ENCODE measurements at regions not wholly inside any gene's neighbourhood (a gene's known extent, or its start where the extent isn't known, plus 50 kb on each side); places are given as distances from the start of the nearest gene placed in this dataset.

DNA sequence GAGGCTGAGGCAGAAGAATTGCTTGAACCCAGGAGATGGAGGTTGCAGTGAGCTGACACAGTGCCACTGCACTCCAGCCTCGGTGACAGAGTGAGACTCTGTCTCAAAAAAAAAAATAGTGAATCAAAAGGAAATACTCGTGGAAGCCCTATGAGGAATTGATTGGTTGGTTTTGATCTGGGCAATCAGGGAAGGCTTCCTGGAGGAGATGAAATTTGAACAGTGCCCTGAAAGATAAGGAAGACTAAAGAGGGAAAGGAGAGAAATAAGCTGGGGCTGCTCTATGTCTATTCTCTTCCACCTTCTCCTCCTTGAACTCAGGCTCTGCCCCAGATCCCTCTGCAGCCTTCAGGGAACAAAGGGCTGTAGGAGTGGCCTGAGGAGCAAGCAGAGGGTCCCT, 54.1 kb downstream of the IRF2BPL start:
- Histone ChIP-seq H3K9ac (ENCODE audit: control insufficient read depth, insufficient read depth, low read length) (no peak overlapping the region), H3K4me2 (ENCODE audit: control insufficient read depth, insufficient read depth) (no peak overlapping the region), H3K79me2 (ENCODE audit: control insufficient read depth, insufficient read depth, low read length) (no peaks in the 10 kb centered on the region), H3K36me3 (ENCODE audit: control insufficient read depth in 2 of 2, insufficient read depth in 2 of 2, low read length in 1 of 2) (no peaks in the 10 kb centered on the region), H4K20me1 (ENCODE audit: control insufficient read depth, insufficient read depth) (no peaks in the 10 kb centered on the region), H3K27ac (ENCODE audit: control insufficient read depth, insufficient read depth) (no peak overlapping the region), H3K9me3 (replicated peaks; ENCODE audit: control insufficient read depth, insufficient read depth, low read length) (no peaks in the 10 kb centered on the region), H2AFZ (ENCODE audit: control insufficient read depth, low read depth, low read length) (no peak overlapping the region), H3K4me1 (ENCODE audit: control insufficient read depth, insufficient read depth, low read length) (peaks cover 19% of the 10 kb centered on the region), H3K27me3 (replicated peaks in 1 of 2; ENCODE audit: control insufficient read depth in 2 of 2, insufficient read depth in 2 of 2, low read length in 1 of 2) (no peaks in the 10 kb centered on the region), H3K4me3 (no peak overlapping the region)
- WGBS (ENCODE audit: insufficient coverage, insufficient replicate concordance, low lambda C conversion rate, missing lambda C conversion rate), result 73% methylated on average over 2 of the region's 2 CpGs
- CTCF ChIA-PET, result interaction anchor here (1.0 to 1.9 kb wide), 6 partner anchors 8 to 78 kb away, joined by 3 to 5 read pairs (median 5); no protein-coding TSS in a partner anchor
- SMC1A ChIA-PET (ENCODE audit: uncharacterized antibody, unreplicated experiment), result interaction anchor here (0.7 to 1.4 kb wide), 6 partner anchors 11 to 120 kb away, joined by 3 to 8 read pairs (median 3); no protein-coding TSS in a partner anchor
- FAIRE-seq, result no peak
- DNase-seq (ENCODE audit: low read depth, low spot score), result no peak
- ATAC-seq, result no peak
- BruUV-seq (replicated peaks), result no TSS peak
- POLR2A ChIA-PET, result interaction anchor here (1.0 to 1.6 kb wide), 5 partner anchors 9 to 66 kb away, joined by 3 to 6 read pairs (median 4); no protein-coding TSS in a partner anchor
- in situ Hi-C loops (cut with MboI) (no loop called here), intact Hi-C loops (cut with micrococcal nuclease; ENCODE audit: unreplicated experiment) (no loop called here)
- RAD21 ChIA-PET (ENCODE audit: unreplicated experiment), result interaction anchor here (0.9 to 2.0 kb wide), 4 partner anchors 9 to 96 kb away, joined by 3 to 5 read pairs (median 3); no protein-coding TSS in a partner anchor
- TF ChIP-seq NR2F1 (conservative IDR thresholded peaks at IDR 0.05), result no peak
- TF ChIP-seq CBFB (IDR thresholded peaks at IDR 0.05; ENCODE audit: low read depth), result no peak
- no peak for TF ChIP-seq BHLHE40 (IDR thresholded peaks at IDR 0.05; ENCODE audit: borderline replicate concordance in 1 of 2, low read depth in 2 of 2, low read length in 1 of 2)
- TF ChIP-seq RUNX3 (IDR thresholded peaks at IDR 0.05; ENCODE audit: low read length), result no peak
- no peak for TF ChIP-seq RELA (IDR thresholded peaks at IDR 0.05; ENCODE audit: borderline replicate concordance, partially characterized antibody)
- TF ChIP-seq TCF12 (IDR thresholded peaks at IDR 0.05; ENCODE audit: low read depth, low read length), result no peak
- TF ChIP-seq SMAD5 (IDR thresholded peaks at IDR 0.05; ENCODE audit: low read depth), result no peak
- TF ChIP-seq SMC3 (IDR thresholded peaks at IDR 0.05; ENCODE audit: borderline replicate concordance, low read length), result no peak
- no peak for TF ChIP-seq SMAD1 (IDR thresholded peaks at IDR 0.05; ENCODE audit: low read depth, partially characterized antibody)
- TF ChIP-seq, protein P1, sequence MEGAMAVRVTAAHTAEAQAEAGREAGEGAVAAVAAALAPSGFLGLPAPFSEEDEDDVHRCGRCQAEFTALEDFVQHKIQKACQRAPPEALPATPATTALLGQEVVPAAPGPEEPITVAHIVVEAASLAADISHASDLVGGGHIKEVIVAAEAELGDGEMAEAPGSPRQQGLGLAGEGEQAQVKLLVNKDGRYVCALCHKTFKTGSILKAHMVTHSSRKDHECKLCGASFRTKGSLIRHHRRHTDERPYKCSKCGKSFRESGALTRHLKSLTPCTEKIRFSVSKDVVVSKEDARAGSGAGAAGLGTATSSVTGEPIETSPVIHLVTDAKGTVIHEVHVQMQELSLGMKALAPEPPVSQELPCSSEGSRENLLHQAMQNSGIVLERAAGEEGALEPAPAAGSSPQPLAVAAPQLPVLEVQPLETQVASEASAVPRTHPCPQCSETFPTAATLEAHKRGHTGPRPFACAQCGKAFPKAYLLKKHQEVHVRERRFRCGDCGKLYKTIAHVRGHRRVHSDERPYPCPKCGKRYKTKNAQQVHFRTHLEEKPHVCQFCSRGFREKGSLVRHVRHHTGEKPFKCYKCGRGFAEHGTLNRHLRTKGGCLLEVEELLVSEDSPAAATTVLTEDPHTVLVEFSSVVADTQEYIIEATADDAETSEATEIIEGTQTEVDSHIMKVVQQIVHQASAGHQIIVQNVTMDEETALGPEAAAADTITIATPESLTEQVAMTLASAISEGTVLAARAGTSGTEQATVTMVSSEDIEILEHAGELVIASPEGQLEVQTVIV (IDR thresholded peaks at IDR 0.05; ENCODE audit: borderline replicate concordance, partially characterized antibody), result no peak
- TF ChIP-seq, protein P2, sequence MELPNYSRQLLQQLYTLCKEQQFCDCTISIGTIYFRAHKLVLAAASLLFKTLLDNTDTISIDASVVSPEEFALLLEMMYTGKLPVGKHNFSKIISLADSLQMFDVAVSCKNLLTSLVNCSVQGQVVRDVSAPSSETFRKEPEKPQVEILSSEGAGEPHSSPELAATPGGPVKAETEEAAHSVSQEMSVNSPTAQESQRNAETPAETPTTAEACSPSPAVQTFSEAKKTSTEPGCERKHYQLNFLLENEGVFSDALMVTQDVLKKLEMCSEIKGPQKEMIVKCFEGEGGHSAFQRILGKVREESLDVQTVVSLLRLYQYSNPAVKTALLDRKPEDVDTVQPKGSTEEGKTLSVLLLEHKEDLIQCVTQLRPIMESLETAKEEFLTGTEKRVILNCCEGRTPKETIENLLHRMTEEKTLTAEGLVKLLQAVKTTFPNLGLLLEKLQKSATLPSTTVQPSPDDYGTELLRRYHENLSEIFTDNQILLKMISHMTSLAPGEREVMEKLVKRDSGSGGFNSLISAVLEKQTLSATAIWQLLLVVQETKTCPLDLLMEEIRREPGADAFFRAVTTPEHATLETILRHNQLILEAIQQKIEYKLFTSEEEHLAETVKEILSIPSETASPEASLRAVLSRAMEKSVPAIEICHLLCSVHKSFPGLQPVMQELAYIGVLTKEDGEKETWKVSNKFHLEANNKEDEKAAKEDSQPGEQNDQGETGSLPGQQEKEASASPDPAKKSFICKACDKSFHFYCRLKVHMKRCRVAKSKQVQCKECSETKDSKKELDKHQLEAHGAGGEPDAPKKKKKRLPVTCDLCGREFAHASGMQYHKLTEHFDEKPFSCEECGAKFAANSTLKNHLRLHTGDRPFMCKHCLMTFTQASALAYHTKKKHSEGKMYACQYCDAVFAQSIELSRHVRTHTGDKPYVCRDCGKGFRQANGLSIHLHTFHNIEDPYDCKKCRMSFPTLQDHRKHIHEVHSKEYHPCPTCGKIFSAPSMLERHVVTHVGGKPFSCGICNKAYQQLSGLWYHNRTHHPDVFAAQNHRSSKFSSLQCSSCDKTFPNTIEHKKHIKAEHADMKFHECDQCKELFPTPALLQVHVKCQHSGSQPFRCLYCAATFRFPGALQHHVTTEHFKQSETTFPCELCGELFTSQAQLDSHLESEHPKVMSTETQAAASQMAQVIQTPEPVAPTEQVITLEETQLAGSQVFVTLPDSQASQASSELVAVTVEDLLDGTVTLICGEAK (IDR thresholded peaks at IDR 0.05; ENCODE audit: borderline replicate concordance), result no peak
- TF ChIP-seq TCF3 (IDR thresholded peaks at IDR 0.05; ENCODE audit: borderline replicate concordance, insufficient read depth, low read depth, low read length), result no peak

Measured in GM12878 (cell line).